ENCODE measurements at regions not wholly inside any gene's neighbourhood (a gene's known extent, or its start where the extent isn't known, plus 50 kb on each side); places are given as distances from the start of the nearest gene placed in this dataset.

- DNase-seq (ENCODE audit: low read depth) = no peak
Observed at GRCh38 chr17:51491416-51491815, 231.1 kb downstream of the UTP18 start.

GRCh38 chr17:51493206-51493605 is 232.9 kb downstream of the UTP18 start:
- DNase-seq (ENCODE audit: low read depth) = no peak

GRCh38 chr17:51496378-51496777 is 236.0 kb downstream of the UTP18 start:
- no peak for DNase-seq (ENCODE audit: low read depth)

GRCh38 chr17:51499897-51500296 is 239.6 kb downstream of the UTP18 start:
- no peak for DNase-seq (ENCODE audit: low read depth)

- DNase-seq (ENCODE audit: low read depth) = no peak
Observed at GRCh38 chr17:51500454-51500853, 240.1 kb downstream of the UTP18 start.

GRCh38 chr17:51505450-51505849 is 245.1 kb downstream of the UTP18 start:
- no peak for DNase-seq (ENCODE audit: low read depth)

- no peak for DNase-seq (ENCODE audit: low read depth)
Observed at GRCh38 chr17:51507444-51507843, 247.1 kb downstream of the UTP18 start.

- no peak for DNase-seq (ENCODE audit: low read depth)
Observed at GRCh38 chr17:51508048-51508447, 247.7 kb downstream of the UTP18 start.

- DNase-seq (ENCODE audit: low read depth) = no peak
Observed at GRCh38 chr17:51510940-51511339, 250.6 kb downstream of the UTP18 start.

GRCh38 chr17:51512220-51512907 is 252.0 kb downstream of the UTP18 start:
- DNase-seq (ENCODE audit: low read depth) = no peak

- no peak for DNase-seq (ENCODE audit: low read depth)
Observed at GRCh38 chr17:51516924-51517323, 256.6 kb downstream of the UTP18 start.

GRCh38 chr17:51524524-51524923 is 264.2 kb downstream of the UTP18 start:
- no peak for DNase-seq (ENCODE audit: low read depth)

GRCh38 chr17:51526507-51526906 is 266.2 kb downstream of the UTP18 start:
- DNase-seq (ENCODE audit: low read depth) = no peak

- DNase-seq (ENCODE audit: low read depth) = no peak
Observed at GRCh38 chr17:51527225-51527982, 267.1 kb downstream of the UTP18 start.

- DNase-seq (ENCODE audit: low read depth) = no peak
Observed at GRCh38 chr17:51528111-51528510, 267.8 kb downstream of the UTP18 start.

GRCh38 chr17:51533219-51533618 is 272.9 kb downstream of the UTP18 start:
- no peak for DNase-seq (ENCODE audit: low read depth)

- DNase-seq (ENCODE audit: low read depth) = no peak
Observed at GRCh38 chr17:51533821-51534220, 273.5 kb downstream of the UTP18 start.

- no peak for DNase-seq (ENCODE audit: low read depth)
Observed at GRCh38 chr17:51536627-51537026, 276.3 kb downstream of the UTP18 start.

GRCh38 chr17:51537996-51538550 is 277.7 kb downstream of the UTP18 start:
- DNase-seq (ENCODE audit: low read depth) = no peak

- no peak for DNase-seq (ENCODE audit: low read depth)
Observed at GRCh38 chr17:51540151-51540550, 279.8 kb downstream of the UTP18 start.

GRCh38 chr17:51541215-51541614 is 280.9 kb downstream of the UTP18 start:
- DNase-seq (ENCODE audit: low read depth) = no peak

GRCh38 chr17:51546114-51546513 is 285.8 kb downstream of the UTP18 start:
- no peak for DNase-seq (ENCODE audit: low read depth)

GRCh38 chr17:51548125-51548524 is 287.8 kb downstream of the UTP18 start:
- DNase-seq (ENCODE audit: low read depth) = no peak
